H1 (cell line): ENCODE measurements at regions not wholly inside any gene's neighbourhood (a gene's known extent, or its start where the extent isn't known, plus 50 kb on each side); places are given as distances from the start of the nearest gene placed in this dataset.

Source experiments
- CREB1 ChIP-seq: IDR thresholded peaks from 2 replicates; pipeline ENCODE4 v1.6.1; 2012; ENCODE audit warnings: inconsistent platforms
- EP300 ChIP-seq, 2 experiments: IDR thresholded peaks; 1 replicate in 1 of 2; 2 replicates in 1 of 2; pipeline ENCODE4 v1.6.1; 2011 to 2012; ENCODE audit warnings: low read depth in 2 of 2, low read length in 2 of 2, mild to moderate bottlenecking in 2 of 2, borderline replicate concordance in 1 of 2, inconsistent platforms in 1 of 2, moderate library complexity in 1 of 2
- FOSL1 ChIP-seq: IDR thresholded peaks from 2 replicates; pipeline ENCODE4 v1.6.1; 2011; ENCODE audit warnings: mild to moderate bottlenecking, low read depth, low read length, moderate library complexity; ENCODE audit not compliant: insufficient read depth
- JUND ChIP-seq: IDR thresholded peaks from 2 replicates; pipeline ENCODE4 v1.6.1; 2011; ENCODE audit warnings: mild to moderate bottlenecking, improper control_type of control experiment, low read length
- RXRA ChIP-seq: IDR thresholded peaks from 2 replicates; pipeline ENCODE4 v1.6.1; 2011; ENCODE audit warnings: low read depth, mild to moderate bottlenecking, low read length, moderate library complexity; ENCODE audit not compliant: insufficient read depth
- SIN3A ChIP-seq, 2 experiments: IDR thresholded peaks in 1 of 2; conservative IDR thresholded peaks in 1 of 2; 2 replicates each; pipeline ENCODE4 v1.6.1; 2011 to 2012; ENCODE audit warnings: low read length in 2 of 2, improper control_type of control experiment in 1 of 2, low read depth in 1 of 2, mild to moderate bottlenecking in 1 of 2
- SIX5 ChIP-seq: IDR thresholded peaks from 2 replicates; pipeline ENCODE4 v1.6.1; 2011; ENCODE audit warnings: mild to moderate bottlenecking, low read depth, low read length
- SP1 ChIP-seq: IDR thresholded peaks from 2 replicates; pipeline ENCODE4 v1.6.1; 2011; ENCODE audit warnings: low read depth, low read length
- SP2 ChIP-seq: IDR thresholded peaks from 2 replicates; pipeline ENCODE4 v1.6.1; 2012; ENCODE audit warnings: mild to moderate bottlenecking, low read length, inconsistent platforms
- TF ChIP-seq, protein P1 (sequence below), 3 experiments: IDR thresholded peaks; 1 replicate in 2 of 3; 2 replicates in 1 of 3; pipeline versions ENCODE4 v1.5.1 to v1.6.1; 2011; ENCODE audit warnings: low read length in 3 of 3, mild to moderate bottlenecking in 3 of 3, inconsistent platforms in 2 of 3, low read depth in 1 of 3, moderate library complexity in 1 of 3; ENCODE audit not compliant: insufficient read depth in 1 of 3; ENCODE audit errors: control extremely low read depth in 1 of 3
- TF ChIP-seq, protein P2 (sequence below): IDR thresholded peaks from 2 replicates; pipeline ENCODE4 v1.6.1; 2011; ENCODE audit warnings: low read length, improper control_type of control experiment

- TF ChIP-seq, protein P1, sequence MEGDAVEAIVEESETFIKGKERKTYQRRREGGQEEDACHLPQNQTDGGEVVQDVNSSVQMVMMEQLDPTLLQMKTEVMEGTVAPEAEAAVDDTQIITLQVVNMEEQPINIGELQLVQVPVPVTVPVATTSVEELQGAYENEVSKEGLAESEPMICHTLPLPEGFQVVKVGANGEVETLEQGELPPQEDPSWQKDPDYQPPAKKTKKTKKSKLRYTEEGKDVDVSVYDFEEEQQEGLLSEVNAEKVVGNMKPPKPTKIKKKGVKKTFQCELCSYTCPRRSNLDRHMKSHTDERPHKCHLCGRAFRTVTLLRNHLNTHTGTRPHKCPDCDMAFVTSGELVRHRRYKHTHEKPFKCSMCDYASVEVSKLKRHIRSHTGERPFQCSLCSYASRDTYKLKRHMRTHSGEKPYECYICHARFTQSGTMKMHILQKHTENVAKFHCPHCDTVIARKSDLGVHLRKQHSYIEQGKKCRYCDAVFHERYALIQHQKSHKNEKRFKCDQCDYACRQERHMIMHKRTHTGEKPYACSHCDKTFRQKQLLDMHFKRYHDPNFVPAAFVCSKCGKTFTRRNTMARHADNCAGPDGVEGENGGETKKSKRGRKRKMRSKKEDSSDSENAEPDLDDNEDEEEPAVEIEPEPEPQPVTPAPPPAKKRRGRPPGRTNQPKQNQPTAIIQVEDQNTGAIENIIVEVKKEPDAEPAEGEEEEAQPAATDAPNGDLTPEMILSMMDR (IDR thresholded peaks at IDR 0.05; ENCODE audit: control extremely low read depth in 1 of 3, insufficient read depth in 1 of 3, low read depth in 1 of 3, low read length in 3 of 3): no peak
- no peak for TF ChIP-seq RXRA
- TF ChIP-seq SP2: no peak
- TF ChIP-seq JUND: no peak
- no peak for TF ChIP-seq SIX5
- TF ChIP-seq SIN3A (conservative IDR thresholded peaks at IDR 0.05 in 1 of 2, IDR thresholded peaks at IDR 0.05 in 1 of 2; ENCODE audit: low read depth in 1 of 2, low read length in 2 of 2): no peak
- TF ChIP-seq, protein P2, sequence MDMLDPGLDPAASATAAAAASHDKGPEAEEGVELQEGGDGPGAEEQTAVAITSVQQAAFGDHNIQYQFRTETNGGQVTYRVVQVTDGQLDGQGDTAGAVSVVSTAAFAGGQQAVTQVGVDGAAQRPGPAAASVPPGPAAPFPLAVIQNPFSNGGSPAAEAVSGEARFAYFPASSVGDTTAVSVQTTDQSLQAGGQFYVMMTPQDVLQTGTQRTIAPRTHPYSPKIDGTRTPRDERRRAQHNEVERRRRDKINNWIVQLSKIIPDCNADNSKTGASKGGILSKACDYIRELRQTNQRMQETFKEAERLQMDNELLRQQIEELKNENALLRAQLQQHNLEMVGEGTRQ: no peak
- no peak for TF ChIP-seq EP300 (IDR thresholded peaks at IDR 0.05; ENCODE audit: borderline replicate concordance in 1 of 2, low read depth in 2 of 2, low read length in 2 of 2)
- no peak for TF ChIP-seq SP1
- TF ChIP-seq FOSL1: no peak
- no peak for TF ChIP-seq CREB1
Observed at GRCh38 chr10:32169556-32169955, 113.3 kb upstream of the KIF5B start.
